GM12865 (cell line): ENCODE measurements at regions not wholly inside any gene's neighbourhood (a gene's known extent, or its start where the extent isn't known, plus 50 kb on each side); places are given as distances from the start of the nearest gene placed in this dataset.

Experiments
- DNase-seq: peaks from one replicate; pipeline ENCODE4 v3.0.0; 2010; ENCODE audit warnings: low read depth
- H3K4me3 ChIP-seq: 2 replicates; pipeline ENCODE4 v1.5.1; 2011; ENCODE audit warnings: mild to moderate bottlenecking, low read depth, low read length, control low read depth
- TF ChIP-seq, protein P1 (sequence below): IDR thresholded peaks from 2 replicates; pipeline ENCODE4 v1.5.1; 2011; ENCODE audit warnings: low read length, control low read depth, low read depth, inconsistent platforms; ENCODE audit not compliant: insufficient read depth; ENCODE audit errors: missing control alignments

DNA sequence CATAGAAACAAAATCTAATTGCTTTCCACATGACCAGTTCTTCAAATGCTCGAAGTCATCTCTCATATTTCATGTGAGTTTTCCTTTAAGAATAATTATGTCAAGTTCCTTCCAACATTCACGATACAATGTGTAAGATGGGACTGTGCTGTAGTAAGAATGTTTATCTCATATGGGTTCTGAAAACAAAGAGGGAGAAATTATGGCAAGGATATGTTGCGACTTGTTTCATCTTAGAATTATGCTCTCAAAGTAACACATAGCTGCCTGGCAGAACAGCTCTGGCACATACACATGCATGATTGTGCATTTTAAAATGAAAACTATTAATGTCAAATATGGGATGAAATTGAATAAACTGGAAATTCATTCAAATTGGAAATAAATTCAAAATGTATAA, 314.8 kb upstream of the ACVR2A start:
- TF ChIP-seq, protein P1, sequence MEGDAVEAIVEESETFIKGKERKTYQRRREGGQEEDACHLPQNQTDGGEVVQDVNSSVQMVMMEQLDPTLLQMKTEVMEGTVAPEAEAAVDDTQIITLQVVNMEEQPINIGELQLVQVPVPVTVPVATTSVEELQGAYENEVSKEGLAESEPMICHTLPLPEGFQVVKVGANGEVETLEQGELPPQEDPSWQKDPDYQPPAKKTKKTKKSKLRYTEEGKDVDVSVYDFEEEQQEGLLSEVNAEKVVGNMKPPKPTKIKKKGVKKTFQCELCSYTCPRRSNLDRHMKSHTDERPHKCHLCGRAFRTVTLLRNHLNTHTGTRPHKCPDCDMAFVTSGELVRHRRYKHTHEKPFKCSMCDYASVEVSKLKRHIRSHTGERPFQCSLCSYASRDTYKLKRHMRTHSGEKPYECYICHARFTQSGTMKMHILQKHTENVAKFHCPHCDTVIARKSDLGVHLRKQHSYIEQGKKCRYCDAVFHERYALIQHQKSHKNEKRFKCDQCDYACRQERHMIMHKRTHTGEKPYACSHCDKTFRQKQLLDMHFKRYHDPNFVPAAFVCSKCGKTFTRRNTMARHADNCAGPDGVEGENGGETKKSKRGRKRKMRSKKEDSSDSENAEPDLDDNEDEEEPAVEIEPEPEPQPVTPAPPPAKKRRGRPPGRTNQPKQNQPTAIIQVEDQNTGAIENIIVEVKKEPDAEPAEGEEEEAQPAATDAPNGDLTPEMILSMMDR: no peak
- H3K4me3 ChIP-seq: no peak overlapping the region
- no peak for DNase-seq

DNA sequence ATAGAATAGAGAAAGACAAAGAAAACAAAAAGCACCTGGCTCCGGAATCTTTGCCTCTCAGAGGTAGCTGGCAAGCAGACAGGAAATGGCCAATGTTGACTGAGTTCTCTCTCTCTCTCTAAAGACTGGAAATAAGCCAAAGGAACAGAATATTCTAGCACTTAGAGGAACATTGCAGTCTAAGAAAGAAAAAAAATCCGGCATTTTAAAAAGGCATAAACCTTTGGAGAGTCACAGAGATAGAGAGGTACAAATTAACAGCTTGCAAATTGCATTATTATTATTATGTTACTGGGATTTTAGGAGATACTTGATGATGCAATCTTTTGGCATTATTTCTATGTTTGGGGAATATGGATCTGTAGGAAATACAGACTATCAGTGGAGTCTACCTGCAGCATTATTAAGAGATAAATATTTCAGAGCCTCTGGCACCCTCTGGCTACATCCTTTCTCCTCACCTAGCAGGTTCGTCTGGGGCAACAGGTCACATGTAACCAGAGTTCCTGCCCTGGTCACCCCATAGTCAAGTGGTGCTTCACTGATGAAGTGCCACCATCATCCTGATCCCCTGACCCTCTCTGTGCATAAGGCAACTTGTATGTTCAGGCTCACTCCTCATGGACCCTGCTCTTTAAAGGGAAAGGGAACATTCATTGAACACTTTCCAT, 318.9 kb upstream of the ACVR2A start:
- no peak overlapping the region for H3K4me3 ChIP-seq
- DNase-seq: peak; percentile 17
- TF ChIP-seq, protein P1: no peak

DNA sequence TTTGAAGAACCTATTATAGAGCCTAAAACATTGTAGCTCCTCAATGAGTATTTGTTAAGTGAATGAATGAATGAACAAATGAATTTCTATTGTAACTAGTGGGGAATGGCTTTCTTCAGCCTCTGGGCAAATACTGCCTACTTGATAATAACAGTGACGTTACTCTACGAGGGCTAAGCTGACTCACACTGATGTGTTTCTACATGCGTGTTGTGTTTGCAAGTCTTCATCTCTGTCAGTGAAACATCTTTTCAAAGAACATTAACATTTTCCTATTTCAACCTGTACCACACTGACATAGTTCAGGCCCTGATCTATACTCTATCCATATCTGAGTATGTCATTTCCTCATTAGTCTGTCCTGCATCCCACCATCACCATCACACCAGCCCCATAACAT, 319.9 kb upstream of the ACVR2A start:
- TF ChIP-seq, protein P1: no peak
- H3K4me3 ChIP-seq: no peak overlapping the region
- DNase-seq: no peak

- TF ChIP-seq, protein P1: no peak
- H3K4me3 ChIP-seq: no peak overlapping the region
- DNase-seq: no peak
These were observed 321.4 kb upstream of the ACVR2A start for GRCh38 chr2:147523415-147523814.

GRCh38 chr2:147521936-147522335, 322.9 kb upstream of the ACVR2A start:
- TF ChIP-seq, protein P1: no peak
- no peak for DNase-seq
- no peak overlapping the region for H3K4me3 ChIP-seq

- H3K4me3 ChIP-seq: no peak overlapping the region
- TF ChIP-seq, protein P1: no peak
- no peak for DNase-seq
These were observed 324.0 kb upstream of the ACVR2A start for GRCh38 chr2:147520817-147521216.

- no peak for DNase-seq
- TF ChIP-seq, protein P1: no peak
- no peak overlapping the region for H3K4me3 ChIP-seq
These were observed 325.7 kb upstream of the ACVR2A start for GRCh38 chr2:147519178-147519577.
